Neural cell (in vitro differentiated cells): ENCODE measurements at regions not wholly inside any gene's neighbourhood (a gene's known extent, or its start where the extent isn't known, plus 50 kb on each side); places are given as distances from the start of the nearest gene placed in this dataset.

Experiments used
- POLR2AphosphoS5 ChIP-seq: IDR thresholded peaks from 2 replicates; pipeline ENCODE4 v1.6.1; 2012
- RAD21 ChIP-seq: fragments of 450-650 bp; conservative IDR thresholded peaks from 2 replicates; pipeline ENCODE4 v1.6.1; 2014; ENCODE audit warnings: antibody characterized with exemption, mild to moderate bottlenecking, moderate library complexity
- TAF1 ChIP-seq: IDR thresholded peaks from 2 replicates; pipeline ENCODE4 v1.6.1; 2012; ENCODE audit warnings: low read depth
- TF ChIP-seq, protein P1 (sequence below): fragments of 450-650 bp; IDR thresholded peaks from 2 replicates; pipeline ENCODE4 v1.5.1; 2014; ENCODE audit warnings: antibody characterized with exemption, mild to moderate bottlenecking, moderate library complexity; ENCODE audit not compliant: poor library complexity, severe bottlenecking

DNA sequence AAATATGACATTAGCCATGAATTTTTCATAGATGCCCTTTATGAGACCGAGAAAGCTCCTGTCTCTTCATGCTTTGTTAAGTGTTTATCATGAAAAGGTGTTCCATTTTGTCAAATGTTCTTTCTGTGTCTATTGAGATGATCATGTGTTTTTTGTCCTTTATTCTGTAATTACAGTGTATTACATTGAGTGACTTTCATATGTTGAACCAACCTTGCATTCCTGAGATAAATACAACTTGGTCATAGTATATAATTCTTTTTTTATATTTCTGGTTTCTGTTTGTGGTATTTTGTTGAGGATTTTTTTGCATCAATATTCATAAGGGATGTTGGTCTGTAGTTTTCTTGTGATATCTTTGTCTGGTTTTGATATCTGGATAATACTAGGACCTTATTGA lies 52.9 kb upstream of the HPCAL1 start:
- TF ChIP-seq, protein P1, sequence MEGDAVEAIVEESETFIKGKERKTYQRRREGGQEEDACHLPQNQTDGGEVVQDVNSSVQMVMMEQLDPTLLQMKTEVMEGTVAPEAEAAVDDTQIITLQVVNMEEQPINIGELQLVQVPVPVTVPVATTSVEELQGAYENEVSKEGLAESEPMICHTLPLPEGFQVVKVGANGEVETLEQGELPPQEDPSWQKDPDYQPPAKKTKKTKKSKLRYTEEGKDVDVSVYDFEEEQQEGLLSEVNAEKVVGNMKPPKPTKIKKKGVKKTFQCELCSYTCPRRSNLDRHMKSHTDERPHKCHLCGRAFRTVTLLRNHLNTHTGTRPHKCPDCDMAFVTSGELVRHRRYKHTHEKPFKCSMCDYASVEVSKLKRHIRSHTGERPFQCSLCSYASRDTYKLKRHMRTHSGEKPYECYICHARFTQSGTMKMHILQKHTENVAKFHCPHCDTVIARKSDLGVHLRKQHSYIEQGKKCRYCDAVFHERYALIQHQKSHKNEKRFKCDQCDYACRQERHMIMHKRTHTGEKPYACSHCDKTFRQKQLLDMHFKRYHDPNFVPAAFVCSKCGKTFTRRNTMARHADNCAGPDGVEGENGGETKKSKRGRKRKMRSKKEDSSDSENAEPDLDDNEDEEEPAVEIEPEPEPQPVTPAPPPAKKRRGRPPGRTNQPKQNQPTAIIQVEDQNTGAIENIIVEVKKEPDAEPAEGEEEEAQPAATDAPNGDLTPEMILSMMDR, result no peak
- no peak for TF ChIP-seq POLR2AphosphoS5
- TF ChIP-seq RAD21, result no peak
- TF ChIP-seq TAF1, result no peak
